GM06990 (cell line): ENCODE measurements at regions not wholly inside any gene's neighbourhood (a gene's known extent, or its start where the extent isn't known, plus 50 kb on each side); places are given as distances from the start of the nearest gene placed in this dataset.

Experiments
- DNase-seq: peaks from one replicate; pipeline ENCODE4 v3.0.0-alpha.2; 2011; ENCODE audit not compliant: insufficient read length; ENCODE audit errors: extremely low read depth
- H3K27me3 ChIP-seq: replicated peaks from 2 replicates; pipeline ENCODE4 v1.6.0; 2011; ENCODE audit warnings: low read length; ENCODE audit not compliant: control insufficient read depth, insufficient read depth
- H3K36me3 ChIP-seq: 2 replicates; pipeline ENCODE4 v1.5.1; 2011; ENCODE audit warnings: low read length; ENCODE audit not compliant: control insufficient read depth, insufficient read depth
- H3K4me3 ChIP-seq: replicated peaks from 2 replicates; pipeline ENCODE4 v1.5.1; 2011; ENCODE audit warnings: low read depth, mild to moderate bottlenecking, control low read depth, low read length
- TF ChIP-seq, protein P1 (sequence below): IDR thresholded peaks from 2 replicates; pipeline ENCODE4 v1.5.1; 2011; ENCODE audit warnings: low read length, control low read depth, mild to moderate bottlenecking, inconsistent platforms; ENCODE audit not compliant: insufficient read depth, poor library complexity, severe bottlenecking

GRCh38 chr19:27894906-27895754 lies 1317.8 kb downstream of the UQCRFS1 start:
- TF ChIP-seq, protein P1, sequence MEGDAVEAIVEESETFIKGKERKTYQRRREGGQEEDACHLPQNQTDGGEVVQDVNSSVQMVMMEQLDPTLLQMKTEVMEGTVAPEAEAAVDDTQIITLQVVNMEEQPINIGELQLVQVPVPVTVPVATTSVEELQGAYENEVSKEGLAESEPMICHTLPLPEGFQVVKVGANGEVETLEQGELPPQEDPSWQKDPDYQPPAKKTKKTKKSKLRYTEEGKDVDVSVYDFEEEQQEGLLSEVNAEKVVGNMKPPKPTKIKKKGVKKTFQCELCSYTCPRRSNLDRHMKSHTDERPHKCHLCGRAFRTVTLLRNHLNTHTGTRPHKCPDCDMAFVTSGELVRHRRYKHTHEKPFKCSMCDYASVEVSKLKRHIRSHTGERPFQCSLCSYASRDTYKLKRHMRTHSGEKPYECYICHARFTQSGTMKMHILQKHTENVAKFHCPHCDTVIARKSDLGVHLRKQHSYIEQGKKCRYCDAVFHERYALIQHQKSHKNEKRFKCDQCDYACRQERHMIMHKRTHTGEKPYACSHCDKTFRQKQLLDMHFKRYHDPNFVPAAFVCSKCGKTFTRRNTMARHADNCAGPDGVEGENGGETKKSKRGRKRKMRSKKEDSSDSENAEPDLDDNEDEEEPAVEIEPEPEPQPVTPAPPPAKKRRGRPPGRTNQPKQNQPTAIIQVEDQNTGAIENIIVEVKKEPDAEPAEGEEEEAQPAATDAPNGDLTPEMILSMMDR, result no peak

GRCh38 chr19:27892500-27892899 lies 1320.5 kb downstream of the UQCRFS1 start:
- H3K4me3 ChIP-seq, result no peak overlapping the region
- H3K27me3 ChIP-seq, result no peaks in the 10 kb centered on the region
- TF ChIP-seq, protein P1, result no peak
- H3K36me3 ChIP-seq, result no peaks in the 10 kb centered on the region
- no peak for DNase-seq

More at GRCh38 chr19:27894906-27895754, 1317.8 kb downstream of the UQCRFS1 start:
- Histone ChIP-seq H3K36me3 (no peaks in the 10 kb centered on the region), H3K27me3 (no peaks in the 10 kb centered on the region), H3K4me3 (no peak overlapping the region)
- no peak for DNase-seq

GRCh38 chr19:27891411-27891810 lies 1321.5 kb downstream of the UQCRFS1 start:
- H3K4me3 ChIP-seq, result no peak overlapping the region
- TF ChIP-seq, protein P1, result no peak

DNA sequence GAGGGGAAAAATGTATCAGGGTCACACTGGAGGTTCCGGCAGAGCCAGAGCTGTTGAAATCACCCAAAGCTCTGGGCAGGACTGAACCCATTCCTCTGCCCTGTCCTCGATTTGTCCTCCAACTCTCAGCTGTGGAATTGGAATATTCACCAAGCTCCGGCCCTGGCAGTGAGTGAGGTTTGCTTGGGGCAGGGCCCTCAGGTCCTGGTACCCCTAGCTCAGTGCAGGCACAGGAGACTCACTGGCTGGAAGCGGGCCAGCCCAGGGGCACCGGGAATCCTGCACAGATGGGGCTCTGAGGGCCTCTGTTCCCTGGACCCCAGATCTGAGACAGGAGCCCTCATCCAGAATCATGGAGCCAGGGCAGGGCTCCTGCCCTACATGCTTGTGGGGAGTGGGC lies 1322.3 kb downstream of the UQCRFS1 start:
- Histone ChIP-seq H3K4me3 (no peak overlapping the region), H3K36me3 (no peaks in the 10 kb centered on the region), H3K27me3 (no peaks in the 10 kb centered on the region)
- no peak for DNase-seq
- TF ChIP-seq, protein P1, result no peak

More at GRCh38 chr19:27891411-27891810, 1321.5 kb downstream of the UQCRFS1 start:
- H3K36me3 ChIP-seq, result no peaks in the 10 kb centered on the region
- DNase-seq, result no peak
- H3K27me3 ChIP-seq, result no peaks in the 10 kb centered on the region

DNA sequence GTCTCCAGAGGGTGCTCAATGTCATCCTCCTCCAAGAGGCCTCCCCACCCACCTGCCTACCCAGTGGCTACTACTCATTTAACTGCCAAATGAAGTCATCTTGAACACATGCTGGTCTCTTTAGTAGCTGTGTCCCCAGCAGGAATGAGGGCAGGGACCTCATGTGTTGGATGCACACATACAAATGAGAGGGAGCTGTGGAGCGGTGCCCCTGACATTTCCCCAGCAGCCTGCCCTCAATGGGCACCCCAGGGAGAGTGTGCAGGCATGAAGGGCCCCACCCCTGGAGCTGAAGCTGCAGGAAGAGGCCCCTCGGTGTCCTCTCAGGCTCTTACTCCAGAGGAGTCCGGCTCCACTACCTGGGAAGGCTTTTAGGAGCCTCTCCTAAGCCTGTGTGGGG lies 1322.7 kb downstream of the UQCRFS1 start:
- Histone ChIP-seq H3K36me3 (no peaks in the 10 kb centered on the region), H3K4me3 (no peak overlapping the region), H3K27me3 (no peaks in the 10 kb centered on the region)
- DNase-seq, result no peak
- TF ChIP-seq, protein P1, result no peak
